ENCODE measurements at regions not wholly inside any gene's neighbourhood (a gene's known extent, or its start where the extent isn't known, plus 50 kb on each side); places are given as distances from the start of the nearest gene placed in this dataset.

DNA sequence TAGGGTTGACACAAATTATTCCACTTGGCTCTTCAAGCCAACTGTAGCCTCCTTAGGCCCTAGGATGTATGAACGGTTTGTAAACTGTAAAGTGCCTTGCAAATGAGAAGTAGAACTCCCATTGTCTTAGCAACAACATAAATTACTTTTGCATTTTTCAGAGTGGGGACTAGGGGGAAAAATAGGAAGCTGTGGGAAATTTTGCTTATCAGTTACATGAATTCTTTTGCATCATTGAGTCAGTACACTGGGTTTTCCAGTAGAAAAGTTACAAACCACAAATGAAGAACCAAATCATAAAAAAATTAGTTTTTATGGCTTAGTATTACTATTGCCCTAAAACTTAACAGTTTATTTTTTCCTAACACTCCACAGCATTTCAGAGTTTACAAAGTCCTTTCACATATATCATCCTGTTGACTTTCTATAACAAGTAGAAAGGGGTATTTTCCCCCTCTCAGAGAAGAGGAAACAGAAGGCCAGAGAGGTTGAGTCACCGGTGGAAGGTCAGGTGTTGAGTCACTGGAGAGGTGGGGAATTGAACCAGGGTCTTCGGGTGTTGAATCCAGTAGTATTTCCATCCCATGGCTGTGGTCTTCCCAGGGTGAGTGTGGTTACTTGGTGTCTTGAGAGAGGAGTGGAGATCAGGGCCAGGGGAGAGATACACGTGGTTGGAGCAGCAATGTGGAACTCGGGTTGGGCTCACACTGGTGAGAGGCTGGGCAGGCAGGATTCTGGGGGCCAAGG, 71.9 kb upstream of the USP24 start:
- H3K4me1 Mint-ChIP-seq (ENCODE audit: insufficient read depth, unreplicated experiment), result peaks cover 5% of the 10 kb centered on the region
- CTCF ChIA-PET, result interaction anchor here (0.6 to 4.5 kb wide), 5 partner anchors 10 to 1422 kb away, joined by 3 to 129 read pairs (median 7); partner anchors contain the start of gene PLPP3

DNA sequence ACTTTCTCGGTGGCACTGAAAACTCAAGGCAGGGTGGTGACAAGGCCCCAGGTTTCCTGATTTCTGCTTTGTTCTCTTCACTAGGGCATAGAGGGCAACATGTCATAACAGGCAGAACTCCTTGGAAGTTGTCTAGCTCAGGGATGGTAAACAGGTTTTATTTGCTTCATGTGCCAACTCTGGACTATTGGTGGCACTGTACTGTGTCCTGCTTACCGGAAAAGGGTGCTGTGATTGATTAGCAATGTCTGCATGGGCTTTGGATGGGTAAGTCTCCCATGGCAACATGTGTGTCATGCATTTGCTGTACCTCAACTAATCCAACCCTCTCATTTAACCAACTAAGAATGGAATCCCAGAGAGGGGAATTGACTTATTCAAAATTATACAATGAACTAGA, 70.7 kb upstream of the USP24 start:
- Mint-ChIP-seq H3K27ac (ENCODE audit: low read depth, unreplicated experiment) (no peak overlapping the region), H3K9me3 (ENCODE audit: unreplicated experiment) (no peaks in the 10 kb centered on the region), H3K36me3 (ENCODE audit: insufficient read depth, unreplicated experiment) (peaks cover 6% of the 10 kb centered on the region), H3K27me3 (ENCODE audit: insufficient read depth, unreplicated experiment) (no peaks in the 10 kb centered on the region), H3K4me3 (ENCODE audit: unreplicated experiment) (no peak overlapping the region), H3K4me1 (ENCODE audit: insufficient read depth, unreplicated experiment) (peaks cover 5% of the 10 kb centered on the region)
- intact Hi-C loops (cut with micrococcal nuclease), result loop anchor here (1.0 to 10.0 kb wide), 4 partner anchors 189 to 1535 kb away; no protein-coding TSS in a partner anchor
- CTCF ChIA-PET, result interaction anchor here (0.6 to 4.5 kb wide), 14 partner anchors 9 to 1426 kb away, joined by 3 to 129 read pairs (median 4); partner anchors contain the start of gene PLPP3
- DNase-seq (ENCODE audit: unreplicated experiment), result peak; percentile 29
- TF ChIP-seq, protein P1, sequence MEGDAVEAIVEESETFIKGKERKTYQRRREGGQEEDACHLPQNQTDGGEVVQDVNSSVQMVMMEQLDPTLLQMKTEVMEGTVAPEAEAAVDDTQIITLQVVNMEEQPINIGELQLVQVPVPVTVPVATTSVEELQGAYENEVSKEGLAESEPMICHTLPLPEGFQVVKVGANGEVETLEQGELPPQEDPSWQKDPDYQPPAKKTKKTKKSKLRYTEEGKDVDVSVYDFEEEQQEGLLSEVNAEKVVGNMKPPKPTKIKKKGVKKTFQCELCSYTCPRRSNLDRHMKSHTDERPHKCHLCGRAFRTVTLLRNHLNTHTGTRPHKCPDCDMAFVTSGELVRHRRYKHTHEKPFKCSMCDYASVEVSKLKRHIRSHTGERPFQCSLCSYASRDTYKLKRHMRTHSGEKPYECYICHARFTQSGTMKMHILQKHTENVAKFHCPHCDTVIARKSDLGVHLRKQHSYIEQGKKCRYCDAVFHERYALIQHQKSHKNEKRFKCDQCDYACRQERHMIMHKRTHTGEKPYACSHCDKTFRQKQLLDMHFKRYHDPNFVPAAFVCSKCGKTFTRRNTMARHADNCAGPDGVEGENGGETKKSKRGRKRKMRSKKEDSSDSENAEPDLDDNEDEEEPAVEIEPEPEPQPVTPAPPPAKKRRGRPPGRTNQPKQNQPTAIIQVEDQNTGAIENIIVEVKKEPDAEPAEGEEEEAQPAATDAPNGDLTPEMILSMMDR (IDR thresholded peaks at IDR 0.05; ENCODE audit: unreplicated experiment), result no peak
- no TSS peak for BruUV-seq (replicated peaks)
- POLR2A ChIA-PET, result interaction anchor here (1.2 to 1.6 kb wide), 2 partner anchors 1293 to 1299 kb away, joined by 3 to 5 read pairs; partner anchors contain the start of gene PLPP3

More for the DNA sequence above, 71.9 kb upstream of the USP24 start:
- Mint-ChIP-seq H3K9me3 (ENCODE audit: unreplicated experiment) (no peaks in the 10 kb centered on the region), H3K4me3 (ENCODE audit: unreplicated experiment) (no peak overlapping the region), H3K27me3 (ENCODE audit: insufficient read depth, unreplicated experiment) (no peaks in the 10 kb centered on the region), H3K36me3 (ENCODE audit: insufficient read depth, unreplicated experiment) (peaks cover 6% of the 10 kb centered on the region), H3K27ac (ENCODE audit: low read depth, unreplicated experiment) (no peak overlapping the region)
- no peak for DNase-seq (ENCODE audit: unreplicated experiment)
- BruUV-seq (replicated peaks), result no TSS peak
- intact Hi-C loops (cut with micrococcal nuclease), result loop anchor here (5.0 to 10.0 kb wide), 2 partner anchors 188 to 1425 kb away; no protein-coding TSS in a partner anchor
- POLR2A ChIA-PET, result interaction anchor here (0.7 to 1.6 kb wide), 2 partner anchors 340 to 1292 kb away, joined by 4 to 5 read pairs; partner anchors contain the start of gene PLPP3
- TF ChIP-seq, protein P1 (IDR thresholded peaks at IDR 0.05; ENCODE audit: unreplicated experiment), result no peak

DNA sequence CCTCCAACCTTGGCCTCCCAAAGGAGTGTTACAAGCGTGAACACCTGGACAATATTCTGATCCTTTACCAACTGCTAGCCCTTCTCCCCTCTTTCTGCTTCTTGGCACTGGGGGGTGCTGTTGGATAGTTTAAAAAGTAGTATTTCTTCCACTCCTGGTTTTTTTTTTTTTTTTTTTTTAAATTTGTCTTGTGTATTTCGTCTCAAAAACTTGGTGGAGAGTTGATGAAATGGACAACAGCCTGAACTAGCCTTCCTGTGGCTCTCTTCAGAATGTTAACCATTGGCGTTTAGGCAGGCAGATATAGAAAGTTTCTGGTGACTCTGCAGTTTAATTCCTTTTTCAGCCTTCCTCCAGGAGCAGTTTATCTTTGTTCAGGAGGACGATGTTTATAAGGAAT, 69.7 kb upstream of the USP24 start:
- CTCF ChIA-PET, result interaction anchor here (0.6 to 4.5 kb wide), 59 partner anchors 8 to 1646 kb away, joined by 3 to 129 read pairs (median 4); partner anchors contain the start of gene PLPP3
- no peak overlapping the region for H3K27ac Mint-ChIP-seq (ENCODE audit: low read depth, unreplicated experiment)
- intact Hi-C loops (cut with micrococcal nuclease), result loop anchor here (1.0 to 10.0 kb wide), 7 partner anchors 53 to 1536 kb away; partner anchors contain the start of gene PLPP3
- TF ChIP-seq, protein P1 (IDR thresholded peaks at IDR 0.05; ENCODE audit: unreplicated experiment), result peak; percentile 57
- peak; percentile 67 for DNase-seq (ENCODE audit: unreplicated experiment)
- H3K4me1 Mint-ChIP-seq (ENCODE audit: insufficient read depth, unreplicated experiment), result peaks cover 5% of the 10 kb centered on the region
- BruUV-seq (replicated peaks), result no TSS peak
- POLR2A ChIA-PET, result interaction anchor here (0.6 to 1.0 kb wide), 2 partner anchors 14 to 1294 kb away, joined by 3 to 5 read pairs; no protein-coding TSS in a partner anchor
- H3K27me3 Mint-ChIP-seq (ENCODE audit: insufficient read depth, unreplicated experiment), result no peaks in the 10 kb centered on the region
- H3K4me3 Mint-ChIP-seq (ENCODE audit: unreplicated experiment), result no peak overlapping the region
- H3K36me3 Mint-ChIP-seq (ENCODE audit: insufficient read depth, unreplicated experiment), result peaks cover 6% of the 10 kb centered on the region
- no peaks in the 10 kb centered on the region for H3K9me3 Mint-ChIP-seq (ENCODE audit: unreplicated experiment)

DNA sequence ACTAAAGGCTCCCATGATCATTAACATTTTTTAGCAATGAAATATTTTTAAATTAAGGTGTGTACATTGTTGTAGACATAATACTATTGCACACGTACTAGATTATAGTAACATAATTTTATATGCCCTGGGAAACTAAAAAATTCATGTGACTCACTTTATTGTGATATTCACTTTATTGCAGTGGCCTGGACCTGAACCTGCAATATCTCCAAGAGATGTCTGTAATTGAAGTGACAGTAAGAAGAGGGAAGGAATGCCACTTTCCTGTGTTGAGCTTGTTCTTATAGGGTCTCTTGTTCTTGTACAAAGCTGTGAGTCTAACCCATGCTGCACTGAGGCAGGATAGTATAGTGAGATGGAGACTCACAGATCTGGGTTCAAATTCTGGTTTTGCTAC, 66.9 kb upstream of the USP24 start:
- TF ChIP-seq, protein P1 (IDR thresholded peaks at IDR 0.05; ENCODE audit: unreplicated experiment), result no peak
- Mint-ChIP-seq H3K27me3 (ENCODE audit: insufficient read depth, unreplicated experiment) (no peaks in the 10 kb centered on the region), H3K27ac (ENCODE audit: low read depth, unreplicated experiment) (no peak overlapping the region), H3K4me3 (ENCODE audit: unreplicated experiment) (no peak overlapping the region), H3K4me1 (ENCODE audit: insufficient read depth, unreplicated experiment) (peaks cover 7% of the 10 kb centered on the region), H3K9me3 (ENCODE audit: unreplicated experiment) (no peaks in the 10 kb centered on the region), H3K36me3 (ENCODE audit: insufficient read depth, unreplicated experiment) (peaks cover under 1% of the 10 kb centered on the region)
- no TSS peak for BruUV-seq (replicated peaks)
- CTCF ChIA-PET, result interaction anchor here (0.7 to 8.4 kb wide), 8 partner anchors 35 to 1539 kb away, joined by 3 to 194 read pairs (median 3); partner anchors contain the start of gene PLPP3
- intact Hi-C loops (cut with micrococcal nuclease), result loop anchor here (10.0 kb wide), 1 partner anchor 193 kb away; no protein-coding TSS in a partner anchor
- no peak for DNase-seq (ENCODE audit: unreplicated experiment)
- POLR2A ChIA-PET, result no interaction called here

All from MCF 10A (cell line).